22Rv1 (cell line): ENCODE measurements at regions not wholly inside any gene's neighbourhood (a gene's known extent, or its start where the extent isn't known, plus 50 kb on each side); places are given as distances from the start of the nearest gene placed in this dataset.

ENCODE experiments used
- ZFX ChIP-seq: fragments of 450-650 bp; IDR thresholded peaks from 2 replicates; pipeline ENCODE4 v1.6.1; 2017; ENCODE audit warnings: antibody characterized with exemption, borderline replicate concordance
- TF ChIP-seq, protein P1 (sequence below): fragments of 450-650 bp; IDR thresholded peaks from 2 replicates; pipeline ENCODE4 v1.5.1; 2017; ENCODE audit warnings: mild to moderate bottlenecking

- TF ChIP-seq, protein P1, sequence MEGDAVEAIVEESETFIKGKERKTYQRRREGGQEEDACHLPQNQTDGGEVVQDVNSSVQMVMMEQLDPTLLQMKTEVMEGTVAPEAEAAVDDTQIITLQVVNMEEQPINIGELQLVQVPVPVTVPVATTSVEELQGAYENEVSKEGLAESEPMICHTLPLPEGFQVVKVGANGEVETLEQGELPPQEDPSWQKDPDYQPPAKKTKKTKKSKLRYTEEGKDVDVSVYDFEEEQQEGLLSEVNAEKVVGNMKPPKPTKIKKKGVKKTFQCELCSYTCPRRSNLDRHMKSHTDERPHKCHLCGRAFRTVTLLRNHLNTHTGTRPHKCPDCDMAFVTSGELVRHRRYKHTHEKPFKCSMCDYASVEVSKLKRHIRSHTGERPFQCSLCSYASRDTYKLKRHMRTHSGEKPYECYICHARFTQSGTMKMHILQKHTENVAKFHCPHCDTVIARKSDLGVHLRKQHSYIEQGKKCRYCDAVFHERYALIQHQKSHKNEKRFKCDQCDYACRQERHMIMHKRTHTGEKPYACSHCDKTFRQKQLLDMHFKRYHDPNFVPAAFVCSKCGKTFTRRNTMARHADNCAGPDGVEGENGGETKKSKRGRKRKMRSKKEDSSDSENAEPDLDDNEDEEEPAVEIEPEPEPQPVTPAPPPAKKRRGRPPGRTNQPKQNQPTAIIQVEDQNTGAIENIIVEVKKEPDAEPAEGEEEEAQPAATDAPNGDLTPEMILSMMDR, result no peak
- TF ChIP-seq ZFX, result no peak
These were observed 274.5 kb upstream of the KIF2B start for GRCh38 chr17:53548252-53548651.
